KMS-11 (cell line): ENCODE measurements at regions not wholly inside any gene's neighbourhood (a gene's known extent, or its start where the extent isn't known, plus 50 kb on each side); places are given as distances from the start of the nearest gene placed in this dataset.

ENCODE experiments used
- H2AFZ ChIP-seq: fragments of 200-600 bp; sonication (generic); 2 replicates; pipeline ENCODE4 v1.6.1; 2016; ENCODE audit warnings: antibody characterized with exemption, mixed run types, low read depth
- H3K27ac ChIP-seq: fragments of 200-600 bp; sonication (generic); 2 replicates; pipeline ENCODE4 v1.6.1; 2016; ENCODE audit warnings: mild to moderate bottlenecking, mixed run types
- H3K27me3 ChIP-seq: fragments of 200-600 bp; sonication (generic); 2 replicates; pipeline ENCODE4 v1.6.1; 2017; ENCODE audit warnings: mild to moderate bottlenecking, low read depth, mixed run types, moderate library complexity; ENCODE audit not compliant: insufficient read depth
- H3K36me3 ChIP-seq: fragments of 200-600 bp; sonication (generic); 2 replicates; pipeline ENCODE4 v1.6.1; 2017; ENCODE audit warnings: mild to moderate bottlenecking, mixed run types; ENCODE audit not compliant: insufficient read depth
- H3K4me1 ChIP-seq: fragments of 200-600 bp; sonication (generic); 2 replicates; pipeline ENCODE4 v1.6.1; 2016; ENCODE audit warnings: mild to moderate bottlenecking, low read depth, mixed run types; ENCODE audit not compliant: poor library complexity, severe bottlenecking
- H3K4me2 ChIP-seq: fragments of 200-600 bp; sonication (generic); 2 replicates; pipeline ENCODE4 v1.7.0; 2016; ENCODE audit warnings: mild to moderate bottlenecking, mixed run types
- H3K4me3 ChIP-seq: fragments of 200-600 bp; sonication (generic); IDR thresholded peaks from 2 replicates; pipeline ENCODE4 v1.6.1; 2017; ENCODE audit warnings: low read depth, low read length, mixed read lengths; ENCODE audit not compliant: insufficient read depth
- H3K79me2 ChIP-seq: fragments of 200-600 bp; sonication (generic); 2 replicates; pipeline ENCODE4 v1.6.1; 2016; ENCODE audit warnings: low read depth, mixed run types; ENCODE audit not compliant: insufficient read depth
- H3K9ac ChIP-seq: fragments of 200-600 bp; sonication (generic); 2 replicates; pipeline ENCODE4 v1.6.1; 2016; ENCODE audit warnings: mild to moderate bottlenecking, mixed run types
- H4K20me1 ChIP-seq: fragments of 200-600 bp; sonication (generic); 2 replicates; pipeline ENCODE4 v1.6.1; 2016; ENCODE audit warnings: mild to moderate bottlenecking, mixed run types; ENCODE audit not compliant: insufficient read depth
- TF ChIP-seq, protein P1 (sequence below): fragments of 200-600 bp; sonication (generic); conservative IDR thresholded peaks from 2 replicates; pipeline ENCODE4 v1.6.1; 2017; ENCODE audit warnings: low read depth, mild to moderate bottlenecking, antibody characterized with exemption, low read length, moderate library complexity, mixed read lengths

DNA sequence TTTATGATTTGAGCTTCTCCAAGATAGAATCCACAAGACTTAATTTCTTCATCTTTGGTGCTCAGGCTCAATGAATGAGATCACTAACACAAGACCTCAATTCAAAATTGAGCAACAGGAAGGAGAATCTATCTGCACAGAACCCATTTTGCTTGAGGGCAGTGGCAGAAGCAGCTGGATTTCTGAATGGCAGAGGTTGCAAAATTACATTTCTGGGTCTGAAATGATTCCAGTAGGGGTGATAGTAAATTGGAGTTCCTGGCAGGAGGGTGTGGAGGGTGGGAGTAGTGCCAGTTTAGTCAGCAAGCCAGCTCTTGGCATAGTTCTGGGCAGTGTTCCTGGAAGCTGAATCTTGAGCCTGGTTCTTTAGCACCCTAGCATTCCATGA lies 281.1 kb downstream of the SLC7A11 start:
- TF ChIP-seq, protein P1, sequence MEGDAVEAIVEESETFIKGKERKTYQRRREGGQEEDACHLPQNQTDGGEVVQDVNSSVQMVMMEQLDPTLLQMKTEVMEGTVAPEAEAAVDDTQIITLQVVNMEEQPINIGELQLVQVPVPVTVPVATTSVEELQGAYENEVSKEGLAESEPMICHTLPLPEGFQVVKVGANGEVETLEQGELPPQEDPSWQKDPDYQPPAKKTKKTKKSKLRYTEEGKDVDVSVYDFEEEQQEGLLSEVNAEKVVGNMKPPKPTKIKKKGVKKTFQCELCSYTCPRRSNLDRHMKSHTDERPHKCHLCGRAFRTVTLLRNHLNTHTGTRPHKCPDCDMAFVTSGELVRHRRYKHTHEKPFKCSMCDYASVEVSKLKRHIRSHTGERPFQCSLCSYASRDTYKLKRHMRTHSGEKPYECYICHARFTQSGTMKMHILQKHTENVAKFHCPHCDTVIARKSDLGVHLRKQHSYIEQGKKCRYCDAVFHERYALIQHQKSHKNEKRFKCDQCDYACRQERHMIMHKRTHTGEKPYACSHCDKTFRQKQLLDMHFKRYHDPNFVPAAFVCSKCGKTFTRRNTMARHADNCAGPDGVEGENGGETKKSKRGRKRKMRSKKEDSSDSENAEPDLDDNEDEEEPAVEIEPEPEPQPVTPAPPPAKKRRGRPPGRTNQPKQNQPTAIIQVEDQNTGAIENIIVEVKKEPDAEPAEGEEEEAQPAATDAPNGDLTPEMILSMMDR = no peak
- H3K4me1 ChIP-seq = no peaks in the 10 kb centered on the region
- H3K4me2 ChIP-seq = no peak overlapping the region
- H2AFZ ChIP-seq = no peak overlapping the region
- no peaks in the 10 kb centered on the region for H3K79me2 ChIP-seq
- H3K4me3 ChIP-seq = no peak overlapping the region
- no peaks in the 10 kb centered on the region for H3K27me3 ChIP-seq
- H3K36me3 ChIP-seq = no peaks in the 10 kb centered on the region
- no peak overlapping the region for H3K9ac ChIP-seq
- H4K20me1 ChIP-seq = no peaks in the 10 kb centered on the region
- no peak overlapping the region for H3K27ac ChIP-seq

DNA sequence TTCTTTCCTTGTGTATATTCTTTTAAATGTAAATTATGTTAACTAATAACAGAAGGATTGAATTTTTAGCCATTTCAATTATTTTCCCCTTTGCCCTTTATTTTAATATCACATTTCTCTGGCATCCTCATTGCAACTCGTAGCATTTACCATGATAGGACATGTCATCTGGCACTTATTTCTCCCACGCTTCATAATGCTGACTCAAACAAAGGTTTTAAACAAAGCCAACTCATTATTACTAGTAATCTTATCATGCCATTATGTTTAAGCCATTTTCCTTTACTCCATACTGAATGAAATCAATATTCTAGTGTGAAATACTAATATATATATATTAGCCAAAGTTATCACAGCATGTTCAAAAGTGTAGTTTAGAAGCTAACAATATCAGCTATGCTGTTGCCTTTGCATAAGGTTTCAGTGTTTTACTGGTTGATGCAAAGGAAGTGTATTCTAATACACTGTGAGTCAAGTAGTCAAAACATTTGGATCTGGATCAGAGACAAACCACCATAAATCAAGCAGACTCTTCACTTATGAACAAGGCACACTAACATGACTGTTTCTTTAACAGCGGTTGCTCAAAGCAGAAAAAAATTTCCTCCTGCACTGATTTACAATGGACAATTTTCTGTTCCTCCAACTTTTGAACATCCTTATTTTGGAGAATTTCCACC lies 281.6 kb downstream of the SLC7A11 start:
- no peak overlapping the region for H2AFZ ChIP-seq
- no peak overlapping the region for H3K27ac ChIP-seq
- H3K4me1 ChIP-seq = no peaks in the 10 kb centered on the region
- H3K4me2 ChIP-seq = no peak overlapping the region
- TF ChIP-seq, protein P1 = no peak
- H3K9ac ChIP-seq = no peak overlapping the region
- no peak overlapping the region for H3K4me3 ChIP-seq
- no peaks in the 10 kb centered on the region for H3K79me2 ChIP-seq
- H3K27me3 ChIP-seq = no peaks in the 10 kb centered on the region
- H4K20me1 ChIP-seq = no peaks in the 10 kb centered on the region
- no peaks in the 10 kb centered on the region for H3K36me3 ChIP-seq

DNA sequence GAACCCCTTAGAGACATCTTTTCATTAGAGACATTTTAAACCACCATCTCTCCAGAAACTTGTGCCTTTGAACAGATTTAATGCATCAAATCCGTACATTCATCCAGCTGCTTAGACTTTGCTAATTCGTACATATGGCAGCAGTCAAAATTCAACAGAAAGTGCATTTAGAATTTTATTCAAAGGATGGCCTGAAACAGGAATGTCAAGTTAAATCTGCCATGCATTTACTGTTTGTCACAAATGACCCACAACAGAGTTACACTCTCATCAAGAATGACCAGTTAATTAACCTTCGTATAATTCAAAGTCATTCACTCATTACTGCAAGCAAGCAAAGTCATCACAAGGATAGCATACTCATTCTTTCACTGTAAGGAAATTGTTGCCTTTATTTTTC lies 284.3 kb downstream of the SLC7A11 start:
- TF ChIP-seq, protein P1 = no peak
- Histone ChIP-seq H3K4me3 (no peak overlapping the region), H3K27ac (no peak overlapping the region), H3K9ac (no peak overlapping the region), H3K79me2 (no peaks in the 10 kb centered on the region), H3K4me2 (no peak overlapping the region), H2AFZ (no peak overlapping the region), H3K27me3 (no peaks in the 10 kb centered on the region), H3K36me3 (no peaks in the 10 kb centered on the region), H3K4me1 (no peaks in the 10 kb centered on the region), H4K20me1 (no peaks in the 10 kb centered on the region)

DNA sequence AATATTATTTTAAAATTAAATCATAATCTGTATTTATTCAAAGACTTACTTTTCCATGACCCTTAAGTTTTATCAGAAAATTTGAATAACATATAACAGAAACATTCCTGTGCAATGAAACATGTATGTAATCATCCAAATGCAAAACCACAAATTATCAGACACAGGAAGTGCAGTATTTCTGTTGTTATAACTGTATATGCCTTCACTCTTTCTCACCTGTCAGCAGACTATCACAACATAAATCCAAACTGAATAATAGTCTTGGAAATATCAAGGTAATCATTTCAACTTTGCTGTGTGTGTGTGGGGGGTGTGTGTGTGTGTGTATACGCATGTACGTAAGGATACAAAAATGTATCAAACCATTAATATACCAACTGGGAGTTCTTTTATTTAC lies 285.9 kb downstream of the SLC7A11 start:
- H3K4me1 ChIP-seq = no peaks in the 10 kb centered on the region
- H3K4me3 ChIP-seq = no peak overlapping the region
- H2AFZ ChIP-seq = no peak overlapping the region
- TF ChIP-seq, protein P1 = no peak
- no peak overlapping the region for H3K4me2 ChIP-seq
- H3K27me3 ChIP-seq = no peaks in the 10 kb centered on the region
- no peaks in the 10 kb centered on the region for H4K20me1 ChIP-seq
- H3K36me3 ChIP-seq = no peaks in the 10 kb centered on the region
- no peak overlapping the region for H3K9ac ChIP-seq
- H3K27ac ChIP-seq = no peak overlapping the region
- no peaks in the 10 kb centered on the region for H3K79me2 ChIP-seq
